ENCODE measurements at regions not wholly inside any gene's neighbourhood (a gene's known extent, or its start where the extent isn't known, plus 50 kb on each side); places are given as distances from the start of the nearest gene placed in this dataset.

GRCh38 chr3:74787011-74787410 lies 172.6 kb upstream of the CNTN3 start:
- Histone ChIP-seq H3K4me3 (ENCODE audit: insufficient read depth, low read depth, low read length) (no peak overlapping the region), H3K4me1 (ENCODE audit: control insufficient read depth, insufficient read depth, low read length) (peaks cover 10% of the 10 kb centered on the region), H3K36me3 (ENCODE audit: control insufficient read depth, insufficient read depth, low read length) (no peaks in the 10 kb centered on the region), H3K9me3 (ENCODE audit: control insufficient read depth, low read length) (no peaks in the 10 kb centered on the region), H3K27me3 (ENCODE audit: control insufficient read depth, insufficient read depth, low read length, poor library complexity, severe bottlenecking) (no peaks in the 10 kb centered on the region), H3K27ac (ENCODE audit: insufficient read depth, low read depth, low read length, poor library complexity, severe bottlenecking) (peak overlapping the region; percentile 30)

GRCh38 chr3:74771401-74771800 lies 156.9 kb upstream of the CNTN3 start:
- Histone ChIP-seq H3K27me3 (ENCODE audit: control insufficient read depth, insufficient read depth, low read length, poor library complexity, severe bottlenecking) (no peaks in the 10 kb centered on the region), H3K4me3 (ENCODE audit: insufficient read depth, low read depth, low read length) (no peak overlapping the region), H3K36me3 (ENCODE audit: control insufficient read depth, insufficient read depth, low read length) (no peaks in the 10 kb centered on the region), H3K27ac (ENCODE audit: insufficient read depth, low read depth, low read length, poor library complexity, severe bottlenecking) (no peak overlapping the region), H3K9me3 (ENCODE audit: control insufficient read depth, low read length) (no peaks in the 10 kb centered on the region), H3K4me1 (ENCODE audit: control insufficient read depth, insufficient read depth, low read length) (no peaks in the 10 kb centered on the region)
- WGBS, 2 experiments = 89 to 90% methylated on average over 2 of the region's 2 CpGs

GRCh38 chr3:74768010-74768409 lies 153.6 kb upstream of the CNTN3 start:
- 91 to 100% methylated on average over 1 of the region's 1 CpG for WGBS, 2 experiments
- H3K9me3 ChIP-seq (ENCODE audit: control insufficient read depth, low read length) = no peaks in the 10 kb centered on the region
- no peak overlapping the region for H3K27ac ChIP-seq (ENCODE audit: insufficient read depth, low read depth, low read length, poor library complexity, severe bottlenecking)
- H3K27me3 ChIP-seq (ENCODE audit: control insufficient read depth, insufficient read depth, low read length, poor library complexity, severe bottlenecking) = no peaks in the 10 kb centered on the region
- H3K4me1 ChIP-seq (ENCODE audit: control insufficient read depth, insufficient read depth, low read length) = no peaks in the 10 kb centered on the region
- H3K4me3 ChIP-seq (ENCODE audit: insufficient read depth, low read depth, low read length) = no peak overlapping the region
- H3K36me3 ChIP-seq (ENCODE audit: control insufficient read depth, insufficient read depth, low read length) = no peaks in the 10 kb centered on the region

- H3K9me3 ChIP-seq (ENCODE audit: control insufficient read depth, low read length) = no peaks in the 10 kb centered on the region
- WGBS, 2 experiments = 90 to 95% methylated on average over 4 of the region's 4 CpGs
- H3K36me3 ChIP-seq (ENCODE audit: control insufficient read depth, insufficient read depth, low read length) = no peaks in the 10 kb centered on the region
- no peak overlapping the region for H3K27ac ChIP-seq (ENCODE audit: insufficient read depth, low read depth, low read length, poor library complexity, severe bottlenecking)
- H3K27me3 ChIP-seq (ENCODE audit: control insufficient read depth, insufficient read depth, low read length, poor library complexity, severe bottlenecking) = no peaks in the 10 kb centered on the region
- H3K4me1 ChIP-seq (ENCODE audit: control insufficient read depth, insufficient read depth, low read length) = no peaks in the 10 kb centered on the region
- no peak overlapping the region for H3K4me3 ChIP-seq (ENCODE audit: insufficient read depth, low read depth, low read length)
These were observed 151.9 kb upstream of the CNTN3 start for GRCh38 chr3:74766405-74766804.

GRCh38 chr3:74763830-74764229 lies 149.4 kb upstream of the CNTN3 start:
- Histone ChIP-seq H3K4me3 (ENCODE audit: insufficient read depth, low read depth, low read length) (no peak overlapping the region), H3K27me3 (ENCODE audit: control insufficient read depth, insufficient read depth, low read length, poor library complexity, severe bottlenecking) (no peaks in the 10 kb centered on the region), H3K27ac (ENCODE audit: insufficient read depth, low read depth, low read length, poor library complexity, severe bottlenecking) (no peak overlapping the region), H3K36me3 (ENCODE audit: control insufficient read depth, insufficient read depth, low read length) (no peaks in the 10 kb centered on the region), H3K4me1 (ENCODE audit: control insufficient read depth, insufficient read depth, low read length) (no peaks in the 10 kb centered on the region), H3K9me3 (ENCODE audit: control insufficient read depth, low read length) (no peaks in the 10 kb centered on the region)
- WGBS, 2 experiments = 86 to 98% methylated on average over 2 of the region's 2 CpGs

- H3K4me3 ChIP-seq (ENCODE audit: insufficient read depth, low read depth, low read length) = no peak overlapping the region
- 52 to 71% methylated on average over 1 to 2 of the region's 2 CpGs for WGBS, 2 experiments
- H3K27ac ChIP-seq (ENCODE audit: insufficient read depth, low read depth, low read length, poor library complexity, severe bottlenecking) = peak overlapping the region; percentile 65
- H3K36me3 ChIP-seq (ENCODE audit: control insufficient read depth, insufficient read depth, low read length) = no peaks in the 10 kb centered on the region
- H3K27me3 ChIP-seq (ENCODE audit: control insufficient read depth, insufficient read depth, low read length, poor library complexity, severe bottlenecking) = no peaks in the 10 kb centered on the region
- H3K4me1 ChIP-seq (ENCODE audit: control insufficient read depth, insufficient read depth, low read length) = no peaks in the 10 kb centered on the region
- no peaks in the 10 kb centered on the region for H3K9me3 ChIP-seq (ENCODE audit: control insufficient read depth, low read length)
These were observed 142.2 kb upstream of the CNTN3 start for GRCh38 chr3:74756674-74757073.

- Histone ChIP-seq H3K4me3 (ENCODE audit: insufficient read depth, low read depth, low read length) (no peak overlapping the region), H3K9me3 (ENCODE audit: control insufficient read depth, low read length) (no peaks in the 10 kb centered on the region), H3K27ac (ENCODE audit: insufficient read depth, low read depth, low read length, poor library complexity, severe bottlenecking) (no peak overlapping the region), H3K36me3 (ENCODE audit: control insufficient read depth, insufficient read depth, low read length) (no peaks in the 10 kb centered on the region), H3K4me1 (ENCODE audit: control insufficient read depth, insufficient read depth, low read length) (no peaks in the 10 kb centered on the region), H3K27me3 (ENCODE audit: control insufficient read depth, insufficient read depth, low read length, poor library complexity, severe bottlenecking) (no peaks in the 10 kb centered on the region)
- WGBS, 2 experiments = 93 to 94% methylated on average over 6 to 7 of the region's 7 CpGs
These were observed 137.8 kb upstream of the CNTN3 start for GRCh38 chr3:74752290-74752689.

GRCh38 chr3:74751775-74752174 lies 137.3 kb upstream of the CNTN3 start:
- H3K4me3 ChIP-seq (ENCODE audit: insufficient read depth, low read depth, low read length) = no peak overlapping the region
- no peaks in the 10 kb centered on the region for H3K4me1 ChIP-seq (ENCODE audit: control insufficient read depth, insufficient read depth, low read length)
- no peak overlapping the region for H3K27ac ChIP-seq (ENCODE audit: insufficient read depth, low read depth, low read length, poor library complexity, severe bottlenecking)
- WGBS, 2 experiments = 78 to 82% methylated on average over 7 of the region's 7 CpGs
- no peaks in the 10 kb centered on the region for H3K27me3 ChIP-seq (ENCODE audit: control insufficient read depth, insufficient read depth, low read length, poor library complexity, severe bottlenecking)
- no peaks in the 10 kb centered on the region for H3K9me3 ChIP-seq (ENCODE audit: control insufficient read depth, low read length)
- no peaks in the 10 kb centered on the region for H3K36me3 ChIP-seq (ENCODE audit: control insufficient read depth, insufficient read depth, low read length)

GRCh38 chr3:74750901-74751300 lies 136.4 kb upstream of the CNTN3 start:
- Histone ChIP-seq H3K9me3 (ENCODE audit: control insufficient read depth, low read length) (no peaks in the 10 kb centered on the region), H3K36me3 (ENCODE audit: control insufficient read depth, insufficient read depth, low read length) (no peaks in the 10 kb centered on the region), H3K4me3 (ENCODE audit: insufficient read depth, low read depth, low read length) (no peak overlapping the region), H3K27me3 (ENCODE audit: control insufficient read depth, insufficient read depth, low read length, poor library complexity, severe bottlenecking) (no peaks in the 10 kb centered on the region), H3K27ac (ENCODE audit: insufficient read depth, low read depth, low read length, poor library complexity, severe bottlenecking) (no peak overlapping the region), H3K4me1 (ENCODE audit: control insufficient read depth, insufficient read depth, low read length) (no peaks in the 10 kb centered on the region)
- 94 to 97% methylated on average over 4 of the region's 4 CpGs for WGBS, 2 experiments

- Histone ChIP-seq H3K27ac (ENCODE audit: insufficient read depth, low read depth, low read length, poor library complexity, severe bottlenecking) (no peak overlapping the region), H3K4me1 (ENCODE audit: control insufficient read depth, insufficient read depth, low read length) (no peaks in the 10 kb centered on the region), H3K4me3 (ENCODE audit: insufficient read depth, low read depth, low read length) (no peak overlapping the region), H3K36me3 (ENCODE audit: control insufficient read depth, insufficient read depth, low read length) (no peaks in the 10 kb centered on the region), H3K9me3 (ENCODE audit: control insufficient read depth, low read length) (no peaks in the 10 kb centered on the region), H3K27me3 (ENCODE audit: control insufficient read depth, insufficient read depth, low read length, poor library complexity, severe bottlenecking) (no peaks in the 10 kb centered on the region)
- WGBS, 2 experiments = 89 to 96% methylated on average over 3 of the region's 3 CpGs
These were observed 124.8 kb upstream of the CNTN3 start for GRCh38 chr3:74739242-74739641.

GRCh38 chr3:74722211-74722610 lies 107.8 kb upstream of the CNTN3 start:
- H3K27ac ChIP-seq (ENCODE audit: insufficient read depth, low read depth, low read length, poor library complexity, severe bottlenecking) = no peak overlapping the region
- no peak overlapping the region for H3K4me3 ChIP-seq (ENCODE audit: insufficient read depth, low read depth, low read length)
- no peaks in the 10 kb centered on the region for H3K36me3 ChIP-seq (ENCODE audit: control insufficient read depth, insufficient read depth, low read length)
- no peaks in the 10 kb centered on the region for H3K4me1 ChIP-seq (ENCODE audit: control insufficient read depth, insufficient read depth, low read length)
- no peaks in the 10 kb centered on the region for H3K9me3 ChIP-seq (ENCODE audit: control insufficient read depth, low read length)
- no peaks in the 10 kb centered on the region for H3K27me3 ChIP-seq (ENCODE audit: control insufficient read depth, insufficient read depth, low read length, poor library complexity, severe bottlenecking)

All from ectodermal cell (in vitro differentiated cells).